ENCODE measurements at regions not wholly inside any gene's neighbourhood (a gene's known extent, or its start where the extent isn't known, plus 50 kb on each side); places are given as distances from the start of the nearest gene placed in this dataset.

GRCh38 chr6:24004659-24005058, 121.4 kb upstream of the NRSN1 start:
- Histone ChIP-seq H3K79me2 (ENCODE audit: insufficient read depth, low read length) (no peaks in the 10 kb centered on the region), H2AFZ (ENCODE audit: low read depth, low read length, poor library complexity, severe bottlenecking) (no peak overlapping the region), H3K9me3 (ENCODE audit: control insufficient read depth in 1 of 2, insufficient read depth in 1 of 2, low read depth in 1 of 2, low read length in 2 of 2) (peaks cover 0 to 4% of the 10 kb centered on the region in 2 experiments; a peak in 2 of 4 replicates), H3K4me3 (replicated peaks in 1 of 2; ENCODE audit: low read depth in 1 of 2, low read length in 2 of 2) (no peak overlapping the region), H3K9me2 (ENCODE audit: insufficient read depth) (no peaks in the 10 kb centered on the region), H3K9ac (ENCODE audit: low read length) (no peak overlapping the region), H3K27ac (ENCODE audit: low read depth, low read length) (no peak overlapping the region), H3K36me3 (ENCODE audit: control insufficient read depth in 1 of 2, insufficient read depth in 2 of 2, low read length in 2 of 2) (no peaks in the 10 kb centered on the region), H4K20me1 (ENCODE audit: insufficient read depth) (no peaks in the 10 kb centered on the region), H3K4me1 (ENCODE audit: control insufficient read depth in 1 of 2, insufficient read depth in 2 of 2, low read length in 2 of 2) (no peaks in the 10 kb centered on the region), H3K27me3 (ENCODE audit: insufficient read depth, low read length) (no peaks in the 10 kb centered on the region), H3K4me2 (ENCODE audit: low read length) (no peak overlapping the region)
- ChIA-PET POLR2A (no interaction called here), CTCF (no interaction called here), RAD21 (ENCODE audit: low non-redundant PET in 1 of 2, low total read pairs in 2 of 2, uncharacterized antibody in 2 of 2, unreplicated experiment in 2 of 2) (no interaction called here)
- DNase-seq (ENCODE audit: low read depth, low spot score) (no peak), ATAC-seq (no peak)
- TF ChIP-seq SRF (IDR thresholded peaks at IDR 0.05; ENCODE audit: low read depth) (no peak), POLR2A (IDR thresholded peaks at IDR 0.05; ENCODE audit: borderline replicate concordance, extremely low read depth, insufficient read depth, insufficient read length) (no peak), JUND (IDR thresholded peaks at IDR 0.05) (no peak), TCF7L2 (IDR thresholded peaks at IDR 0.05; ENCODE audit: borderline replicate concordance, extremely low read depth, insufficient read depth, insufficient read length) (no peak), SP1 (IDR thresholded peaks at IDR 0.05; ENCODE audit: low read depth) (no peak), MAX (IDR thresholded peaks at IDR 0.05) (no peak), ZNF274 (IDR thresholded peaks at IDR 0.05; ENCODE audit: low read depth, low read length) (no peak), REST (IDR thresholded peaks at IDR 0.05; ENCODE audit: low read depth) (no peak), ELF1 (IDR thresholded peaks at IDR 0.05; ENCODE audit: borderline replicate concordance, low read depth) (no peak), EZH2 (IDR thresholded peaks at IDR 0.05) (no peak), CBX3 (IDR thresholded peaks at IDR 0.05; ENCODE audit: low read depth) (no peak), SIN3A (IDR thresholded peaks at IDR 0.05; ENCODE audit: low read depth) (no peak), CEBPB (IDR thresholded peaks at IDR 0.05; ENCODE audit: low read depth) (no peak)
- intact Hi-C loops (cut with micrococcal nuclease): no loop called here
- no TSS peak for BruUV-seq (replicated peaks)
